ENCODE measurements at regions not wholly inside any gene's neighbourhood (a gene's known extent, or its start where the extent isn't known, plus 50 kb on each side); places are given as distances from the start of the nearest gene placed in this dataset.
"Not testable (repeated sequence)": the region's sequence is repeated elsewhere in the genome, so short reads cannot be mapped to it uniquely, and the experiment has no call there.

- DNase-seq (ENCODE audit: low spot score): no peak
Measured at GRCh38 chrX:28408017-28408723, 179.1 kb upstream of the IL1RAPL1 start.

DNA sequence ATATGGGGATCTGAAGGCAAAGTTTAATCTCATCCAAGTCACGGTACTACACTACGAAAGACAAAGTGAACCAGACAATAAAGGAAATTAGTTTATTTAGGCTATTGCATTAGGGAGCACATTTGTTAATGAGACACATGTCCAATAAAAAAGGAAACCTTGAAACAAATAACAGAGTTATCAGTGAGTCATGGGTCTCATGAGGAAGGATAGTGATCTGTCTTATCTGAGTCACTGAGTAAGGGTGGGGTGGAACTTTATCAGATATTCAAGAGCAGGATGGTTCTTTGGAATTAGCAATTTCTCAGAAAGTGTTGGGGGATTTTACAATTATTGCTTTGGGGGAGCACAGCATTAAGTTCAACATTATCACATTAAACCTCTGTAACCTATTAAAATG lies 188.9 kb upstream of the IL1RAPL1 start:
- DNase-seq (ENCODE audit: low spot score): peak; percentile 74

DNA sequence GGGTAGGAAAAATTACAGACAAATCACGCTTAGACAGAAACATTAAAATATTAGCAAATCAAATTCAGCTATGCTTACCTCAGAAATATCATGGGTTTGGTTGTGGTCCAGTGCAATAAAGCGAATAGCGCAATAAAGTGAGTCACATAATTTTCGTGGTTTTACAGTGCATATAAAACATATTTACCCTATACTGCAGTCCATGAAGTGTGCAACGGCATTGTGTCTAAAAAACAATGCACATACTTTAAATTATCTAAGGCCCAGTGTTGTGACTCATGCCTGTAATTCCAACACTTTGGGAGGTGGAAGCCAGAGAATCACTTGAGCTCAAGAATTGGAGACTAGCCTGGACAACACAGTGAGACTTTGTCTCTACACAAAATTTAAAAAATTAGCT lies 195.7 kb upstream of the IL1RAPL1 start:
- peak; percentile 45 for DNase-seq (ENCODE audit: low spot score)

GRCh38 chrX:28379103-28379502 lies 208.1 kb upstream of the IL1RAPL1 start:
- DNase-seq (ENCODE audit: low spot score): no peak

DNA sequence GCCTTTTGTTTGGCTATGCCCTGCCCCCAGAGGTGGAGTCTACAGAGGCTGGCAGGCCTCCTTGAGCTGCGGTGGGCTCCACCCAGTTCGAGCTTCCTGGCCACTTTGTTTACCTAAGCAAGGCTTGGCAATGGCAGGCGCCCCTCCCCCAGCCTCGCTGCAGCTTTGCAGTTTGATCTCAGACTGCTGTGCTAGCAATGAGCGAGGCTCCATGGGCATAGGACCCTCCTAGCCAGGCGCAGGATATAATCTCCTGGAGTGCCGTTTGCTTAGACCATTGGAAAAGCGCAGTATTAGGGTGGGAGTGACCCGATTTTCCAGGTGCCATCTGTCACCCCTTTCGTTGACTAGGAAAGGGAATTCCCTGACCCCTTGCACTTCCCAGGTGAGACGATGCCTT lies 219.6 kb upstream of the IL1RAPL1 start:
- DNase-seq (ENCODE audit: low spot score): not testable (repeated sequence)

- no peak for DNase-seq (ENCODE audit: low spot score)
Measured at GRCh38 chrX:28351801-28352200, 235.4 kb upstream of the IL1RAPL1 start.

DNA sequence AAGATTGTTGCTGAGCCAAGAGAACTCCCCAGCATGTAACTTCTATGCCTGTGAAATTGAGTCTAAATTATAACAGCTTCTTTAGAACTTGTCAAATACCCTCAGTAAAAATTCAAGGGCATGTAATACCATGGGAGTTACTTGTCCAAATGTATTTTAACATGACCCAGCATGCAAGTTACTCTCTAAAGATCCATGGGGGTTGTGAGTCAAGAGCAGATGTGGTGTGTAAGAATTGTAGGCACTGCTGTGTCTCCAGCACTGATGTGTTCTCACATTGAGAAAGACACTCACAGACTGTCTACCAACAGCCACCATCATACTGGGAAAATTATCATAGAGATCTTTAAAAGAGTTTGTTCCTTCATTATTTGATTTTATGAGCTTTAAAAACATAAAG lies 237.4 kb upstream of the IL1RAPL1 start:
- DNase-seq (ENCODE audit: low spot score): no peak

GRCh38 chrX:28347476-28347875 lies 239.8 kb upstream of the IL1RAPL1 start:
- DNase-seq (ENCODE audit: low spot score): no peak

DNA sequence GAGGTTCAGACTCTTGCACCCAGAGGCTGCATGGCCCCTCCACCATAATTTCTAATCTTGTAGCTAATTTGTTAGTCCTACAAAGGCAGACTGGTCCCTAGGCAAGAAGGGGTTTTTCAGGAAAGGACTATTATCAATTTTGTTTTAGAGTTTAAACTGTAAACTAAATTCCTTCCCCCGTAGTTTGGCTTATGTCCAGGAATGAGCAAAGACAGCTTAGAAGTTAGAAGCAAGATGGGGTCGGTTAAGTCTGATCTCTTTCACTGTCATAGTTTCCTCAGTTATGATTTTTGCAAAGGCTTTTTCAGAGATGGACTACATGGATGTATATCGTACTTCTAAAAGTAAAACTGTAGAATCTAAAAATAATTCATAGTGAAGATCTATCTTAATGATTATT lies 258.1 kb upstream of the IL1RAPL1 start:
- no peak for DNase-seq (ENCODE audit: low spot score)

- no peak for DNase-seq (ENCODE audit: low spot score)
Measured at GRCh38 chrX:28324321-28324721, 262.9 kb upstream of the IL1RAPL1 start.

DNA sequence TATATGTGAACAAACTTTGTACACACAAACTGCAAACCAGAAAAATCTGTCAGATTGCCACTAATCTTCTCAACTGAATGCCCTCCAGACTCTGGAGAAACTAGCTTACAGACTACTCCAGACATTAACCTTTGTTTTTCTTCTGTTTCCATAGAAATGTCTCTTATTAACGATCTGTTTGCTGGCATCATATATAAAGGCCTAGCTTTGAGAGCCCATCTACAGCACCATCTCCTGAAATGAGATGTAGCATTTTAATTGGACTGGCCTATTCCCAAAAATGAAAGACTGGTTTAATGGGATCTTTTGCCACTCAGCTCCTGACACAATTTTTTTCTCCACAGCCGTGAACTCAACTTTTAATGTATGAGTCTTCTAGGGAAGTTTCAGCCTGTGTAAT lies 266.0 kb upstream of the IL1RAPL1 start:
- no peak for DNase-seq (ENCODE audit: low spot score)

DNA sequence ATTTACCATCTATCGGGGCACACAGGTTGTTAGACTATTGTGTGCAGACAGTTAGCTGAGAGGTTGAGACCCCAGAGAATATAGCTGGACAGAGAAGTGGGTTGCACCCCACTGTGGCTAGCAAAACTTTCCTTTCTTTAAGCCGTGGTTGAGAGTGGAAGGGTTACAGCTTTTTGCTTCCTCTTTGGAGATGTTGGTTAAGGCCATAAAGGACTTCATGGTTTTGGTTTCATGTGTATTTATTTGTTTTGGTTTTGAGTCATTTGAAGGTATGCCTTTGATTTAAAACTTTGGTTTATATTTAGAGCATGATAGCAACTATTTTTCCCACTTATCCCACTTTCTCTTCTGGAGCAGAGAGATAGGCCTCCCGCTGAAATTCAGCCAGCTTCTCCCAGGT lies 274.3 kb upstream of the IL1RAPL1 start:
- DNase-seq (ENCODE audit: low spot score): peak; percentile 28

- no peak for DNase-seq (ENCODE audit: low spot score)
Measured at GRCh38 chrX:28312259-28312658, 275.0 kb upstream of the IL1RAPL1 start.

- DNase-seq (ENCODE audit: low spot score): no peak
Measured at GRCh38 chrX:28311466-28311865, 275.8 kb upstream of the IL1RAPL1 start.

- no peak for DNase-seq (ENCODE audit: low spot score)
Measured at GRCh38 chrX:28303486-28303885, 283.8 kb upstream of the IL1RAPL1 start.

DNA sequence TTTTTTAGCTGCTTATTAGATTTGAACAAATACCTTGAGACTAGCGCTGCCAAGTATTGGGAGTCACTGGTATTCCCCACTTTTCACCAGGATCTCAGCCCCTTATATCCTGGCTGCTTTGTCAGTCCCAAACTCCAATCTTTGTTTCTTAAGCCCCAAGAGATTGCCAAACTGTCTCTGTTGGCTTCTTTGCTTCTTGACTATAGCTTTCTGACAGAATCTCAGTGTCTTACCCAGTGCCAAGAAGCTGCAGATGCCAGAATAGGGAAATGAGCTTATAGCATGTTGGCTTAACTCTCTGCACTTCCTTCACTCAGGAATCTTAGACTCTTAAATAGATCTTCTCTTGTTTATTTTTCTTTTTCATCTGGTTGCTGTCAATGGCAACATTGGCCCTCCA lies 297.5 kb upstream of the DCAF8L1 start:
- DNase-seq (ENCODE audit: low spot score): no peak

- DNase-seq (ENCODE audit: low spot score): no peak
Measured at GRCh38 chrX:28278251-28278650, 297.0 kb upstream of the DCAF8L1 start.

DNA sequence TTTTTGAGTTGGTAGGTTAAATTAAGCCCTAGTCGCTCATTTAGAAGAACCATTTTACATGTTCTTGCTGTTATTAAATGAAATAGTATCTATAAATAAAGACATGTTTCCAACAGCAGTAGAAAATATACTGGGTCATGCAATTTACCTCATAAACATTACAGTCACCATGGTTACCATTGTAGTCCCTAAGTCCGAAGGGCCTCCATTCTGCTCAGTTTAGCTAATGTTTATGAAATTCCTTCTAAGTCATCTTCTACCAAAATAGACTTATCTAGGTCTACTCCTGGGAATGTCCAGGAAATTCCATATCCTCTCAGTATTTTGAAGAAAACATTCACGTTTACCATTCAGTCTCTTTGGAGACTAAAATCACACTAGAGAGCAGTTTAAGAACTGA lies 292.5 kb upstream of the DCAF8L1 start:
- DNase-seq (ENCODE audit: low spot score): no peak

- no peak for DNase-seq (ENCODE audit: low spot score)
Measured at GRCh38 chrX:28246675-28247074, 265.4 kb upstream of the DCAF8L1 start.

DNA sequence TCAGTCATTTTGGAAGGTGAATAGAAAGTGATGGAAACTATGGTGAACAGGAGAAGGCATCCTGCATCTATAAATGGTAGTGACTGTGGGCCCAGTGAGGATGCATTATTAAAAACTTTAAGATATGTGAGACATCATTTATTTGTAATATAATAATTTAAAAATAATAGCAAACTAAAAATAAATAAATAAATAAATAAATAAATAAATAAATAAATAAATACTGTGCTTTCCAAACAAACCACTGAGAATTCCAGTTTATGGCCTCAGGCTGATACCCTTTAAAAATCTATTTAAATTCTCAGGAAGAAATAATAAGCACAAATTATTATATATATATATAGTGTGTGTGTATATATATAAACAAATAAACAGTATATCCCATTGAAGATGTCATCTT lies 248.0 kb upstream of the DCAF8L1 start:
- no peak for DNase-seq (ENCODE audit: low spot score)

DNA sequence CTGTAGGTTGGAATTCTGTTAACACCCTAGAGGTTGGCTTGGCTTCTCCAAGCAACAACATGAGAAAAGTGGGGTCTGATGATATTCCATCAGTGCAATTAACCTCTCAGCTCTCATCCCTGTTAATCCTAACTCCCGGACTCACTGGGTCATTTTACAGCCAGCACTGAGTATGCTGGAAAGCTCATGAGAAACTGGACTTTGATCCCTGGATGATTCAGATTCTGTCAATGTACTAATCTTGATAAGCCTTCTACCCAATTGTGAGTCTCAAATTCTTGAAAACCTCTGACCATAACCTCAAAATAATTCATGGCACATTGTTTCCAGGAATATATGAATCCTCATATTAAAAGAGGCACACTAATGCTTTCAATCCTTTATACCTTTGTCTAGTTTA lies 244.3 kb upstream of the DCAF8L1 start:
- no peak for DNase-seq (ENCODE audit: low spot score)

GRCh38 chrX:28223991-28224390 lies 242.7 kb upstream of the DCAF8L1 start:
- no peak for DNase-seq (ENCODE audit: low spot score)

DNA sequence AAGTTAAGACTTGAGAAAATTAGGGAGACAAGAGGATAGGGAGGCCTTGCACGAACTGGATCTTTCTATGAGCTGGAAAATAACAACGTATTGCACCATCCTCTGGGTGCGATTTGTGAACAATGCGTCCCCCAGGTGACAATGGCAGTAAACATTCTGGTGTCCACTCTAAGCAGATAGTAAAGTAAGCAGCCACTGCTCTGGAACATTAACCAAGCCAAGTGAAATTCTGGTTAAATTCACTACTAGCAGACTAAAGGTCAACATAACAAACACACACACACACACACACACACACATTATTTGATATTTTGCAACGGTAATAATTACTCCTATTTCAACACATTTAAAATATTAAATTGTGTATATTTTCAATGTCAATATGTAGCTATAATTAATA lies 242.2 kb upstream of the DCAF8L1 start:
- no peak for DNase-seq (ENCODE audit: low spot score)

GRCh38 chrX:28205905-28206304 lies 224.7 kb upstream of the DCAF8L1 start:
- no peak for DNase-seq (ENCODE audit: low spot score)

All from A172 (cell line).